Ishikawa (cell line): ENCODE measurements at regions not wholly inside any gene's neighbourhood (a gene's known extent, or its start where the extent isn't known, plus 50 kb on each side); places are given as distances from the start of the nearest gene placed in this dataset.

Experiments
- CEBPB ChIP-seq: IDR thresholded peaks from 2 replicates; pipeline ENCODE4 v1.6.1; 2012
- CREB1 ChIP-seq: IDR thresholded peaks from 2 replicates; pipeline ENCODE4 v1.6.1; 2012; ENCODE audit warnings: low read depth
- EGR1 ChIP-seq: IDR thresholded peaks from 2 replicates; pipeline ENCODE4 v1.6.1; 2012
- EP300 ChIP-seq: IDR thresholded peaks from 2 replicates; pipeline ENCODE4 v1.6.1; 2012; ENCODE audit warnings: borderline replicate concordance
- FOXM1 ChIP-seq: IDR thresholded peaks from 2 replicates; pipeline ENCODE4 v1.6.1; 2012; ENCODE audit warnings: low read depth, borderline replicate concordance
- MAX ChIP-seq: IDR thresholded peaks from 2 replicates; pipeline ENCODE4 v1.6.1; 2012
- NFIC ChIP-seq: IDR thresholded peaks from 2 replicates; pipeline ENCODE4 v1.6.1; 2012
- RAD21 ChIP-seq: IDR thresholded peaks from 2 replicates; pipeline ENCODE4 v1.6.1; 2012; ENCODE audit warnings: low read depth
- TAF1 ChIP-seq: IDR thresholded peaks from 2 replicates; pipeline ENCODE4 v1.6.1; 2012; ENCODE audit warnings: low read depth, mild to moderate bottlenecking
- TCF12 ChIP-seq: IDR thresholded peaks from 2 replicates; pipeline ENCODE4 v1.6.1; 2012; ENCODE audit warnings: low read depth
- TEAD4 ChIP-seq: IDR thresholded peaks from 2 replicates; pipeline ENCODE4 v1.6.1; 2012
- USF1 ChIP-seq: IDR thresholded peaks from 2 replicates; pipeline ENCODE4 v1.6.1; 2012
- YY1 ChIP-seq: IDR thresholded peaks from 2 replicates; pipeline ENCODE4 v1.6.1; 2012; ENCODE audit warnings: low read depth
- ZBTB7A ChIP-seq: IDR thresholded peaks from 2 replicates; pipeline ENCODE4 v1.6.1; 2012; ENCODE audit warnings: low read depth
- TF ChIP-seq, protein P1 (sequence below): IDR thresholded peaks from 2 replicates; pipeline ENCODE4 v1.6.1; 2012; ENCODE audit warnings: low read depth, mild to moderate bottlenecking

- TF ChIP-seq, protein P1, sequence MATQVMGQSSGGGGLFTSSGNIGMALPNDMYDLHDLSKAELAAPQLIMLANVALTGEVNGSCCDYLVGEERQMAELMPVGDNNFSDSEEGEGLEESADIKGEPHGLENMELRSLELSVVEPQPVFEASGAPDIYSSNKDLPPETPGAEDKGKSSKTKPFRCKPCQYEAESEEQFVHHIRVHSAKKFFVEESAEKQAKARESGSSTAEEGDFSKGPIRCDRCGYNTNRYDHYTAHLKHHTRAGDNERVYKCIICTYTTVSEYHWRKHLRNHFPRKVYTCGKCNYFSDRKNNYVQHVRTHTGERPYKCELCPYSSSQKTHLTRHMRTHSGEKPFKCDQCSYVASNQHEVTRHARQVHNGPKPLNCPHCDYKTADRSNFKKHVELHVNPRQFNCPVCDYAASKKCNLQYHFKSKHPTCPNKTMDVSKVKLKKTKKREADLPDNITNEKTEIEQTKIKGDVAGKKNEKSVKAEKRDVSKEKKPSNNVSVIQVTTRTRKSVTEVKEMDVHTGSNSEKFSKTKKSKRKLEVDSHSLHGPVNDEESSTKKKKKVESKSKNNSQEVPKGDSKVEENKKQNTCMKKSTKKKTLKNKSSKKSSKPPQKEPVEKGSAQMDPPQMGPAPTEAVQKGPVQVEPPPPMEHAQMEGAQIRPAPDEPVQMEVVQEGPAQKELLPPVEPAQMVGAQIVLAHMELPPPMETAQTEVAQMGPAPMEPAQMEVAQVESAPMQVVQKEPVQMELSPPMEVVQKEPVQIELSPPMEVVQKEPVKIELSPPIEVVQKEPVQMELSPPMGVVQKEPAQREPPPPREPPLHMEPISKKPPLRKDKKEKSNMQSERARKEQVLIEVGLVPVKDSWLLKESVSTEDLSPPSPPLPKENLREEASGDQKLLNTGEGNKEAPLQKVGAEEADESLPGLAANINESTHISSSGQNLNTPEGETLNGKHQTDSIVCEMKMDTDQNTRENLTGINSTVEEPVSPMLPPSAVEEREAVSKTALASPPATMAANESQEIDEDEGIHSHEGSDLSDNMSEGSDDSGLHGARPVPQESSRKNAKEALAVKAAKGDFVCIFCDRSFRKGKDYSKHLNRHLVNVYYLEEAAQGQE, result no peak
- TF ChIP-seq TCF12 (no peak), EGR1 (no peak), CEBPB (no peak), FOXM1 (no peak), TAF1 (no peak), EP300 (no peak), TEAD4 (no peak), CREB1 (no peak)
These were observed 97.0 kb upstream of the NPVF start for GRCh38 chr7:25325186-25325757.

DNA sequence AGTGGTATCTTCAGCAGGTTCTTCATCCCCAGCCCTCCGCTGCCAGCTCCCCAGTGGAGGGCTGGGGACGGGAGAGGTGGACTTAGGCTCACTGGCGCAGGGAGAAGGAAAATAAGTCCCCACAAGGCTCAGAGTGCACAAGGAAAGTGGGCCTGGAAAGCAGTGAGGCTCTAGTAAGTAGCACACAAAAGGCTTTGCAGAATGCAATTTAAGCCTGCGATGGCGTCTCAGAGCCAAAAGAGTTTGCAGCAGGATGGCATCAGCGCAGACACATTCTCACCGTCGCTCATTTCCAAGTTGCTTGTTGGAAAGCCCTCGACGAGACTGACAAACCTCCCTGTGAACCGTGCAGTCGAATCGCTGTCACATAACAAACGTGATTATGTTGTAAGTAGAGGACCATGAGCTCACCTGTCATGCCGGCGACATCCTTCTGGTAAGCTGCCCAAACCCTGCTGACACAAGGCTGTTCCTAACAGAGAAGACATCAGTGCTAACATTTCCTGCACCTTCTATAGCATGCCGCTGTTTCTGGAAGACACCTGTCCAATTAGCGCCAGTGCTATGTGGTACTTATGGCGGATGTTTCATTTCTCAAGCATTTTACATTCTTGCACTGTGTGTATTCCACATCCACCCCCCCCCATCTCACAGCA is 98.3 kb upstream of the NPVF start:
- TF ChIP-seq MAX (no peak), CEBPB (no peak), EGR1 (no peak), TEAD4 (no peak), TAF1 (no peak), FOXM1 (no peak), EP300 (no peak), NFIC (no peak), CREB1 (no peak), TCF12 (no peak), YY1 (no peak), RAD21 (no peak), ZBTB7A (no peak), USF1 (no peak)
- TF ChIP-seq, protein P1, result no peak

DNA sequence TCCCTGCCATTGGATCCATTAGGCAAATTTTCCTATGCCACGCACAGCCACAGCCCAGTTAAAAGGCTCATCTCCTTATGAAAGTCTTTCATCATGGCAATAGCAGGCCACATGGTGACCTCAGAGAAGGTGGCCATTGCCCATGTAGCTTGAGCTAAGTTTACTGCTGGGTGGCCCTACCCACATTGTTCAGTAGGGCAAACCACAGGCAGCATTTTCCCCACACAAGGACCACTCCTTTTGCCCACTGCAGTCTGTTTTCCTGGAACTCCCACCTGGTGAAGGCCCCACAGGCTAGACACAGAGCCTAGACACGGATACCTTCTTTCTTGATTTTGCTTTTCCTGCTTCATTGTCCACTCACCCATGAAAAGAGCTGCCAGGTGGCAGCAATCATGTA is 101.5 kb upstream of the NPVF start:
- TF ChIP-seq RAD21, result no peak
- no peak for TF ChIP-seq NFIC
- no peak for TF ChIP-seq TEAD4
- no peak for TF ChIP-seq CREB1
- TF ChIP-seq MAX, result no peak
- no peak for TF ChIP-seq USF1
- TF ChIP-seq ZBTB7A, result no peak
- TF ChIP-seq FOXM1, result no peak
- no peak for TF ChIP-seq TAF1

DNA sequence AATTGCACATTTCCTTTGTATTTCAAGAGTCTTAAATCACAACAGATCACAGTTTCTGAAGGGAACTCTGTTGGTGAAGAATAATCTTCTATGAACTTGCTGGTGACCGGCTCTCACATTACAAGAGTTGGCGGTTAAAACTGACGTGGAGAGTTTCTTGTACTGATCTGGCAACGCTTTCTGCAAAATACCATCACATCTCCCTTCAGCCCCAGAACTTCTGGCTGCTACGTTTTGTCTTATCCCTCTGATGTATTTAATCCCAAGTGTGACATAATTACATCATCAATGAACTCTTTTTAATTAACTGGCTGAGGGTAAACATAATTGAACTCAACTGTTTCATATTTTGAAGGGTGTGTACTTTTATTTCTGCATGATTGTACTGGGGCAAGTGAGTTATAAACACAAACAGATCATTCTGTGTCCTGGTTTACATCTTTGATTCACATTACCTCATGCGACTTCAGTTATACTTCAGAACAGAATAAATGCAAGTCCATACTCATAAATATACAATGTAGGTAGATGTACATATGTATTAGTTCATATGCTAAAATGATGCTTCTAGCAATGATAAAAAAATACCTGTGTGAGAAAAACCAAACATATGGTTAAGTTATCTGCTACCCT is 105.1 kb upstream of the NPVF start:
- TF ChIP-seq EP300, result no peak
- no peak for TF ChIP-seq USF1
- TF ChIP-seq RAD21, result no peak
- TF ChIP-seq NFIC, result no peak
- no peak for TF ChIP-seq MAX

GRCh38 chr7:25347360-25348066 is 119.2 kb upstream of the NPVF start:
- TF ChIP-seq TAF1 (no peak), RAD21 (no peak), USF1 (no peak), ZBTB7A (no peak), CREB1 (no peak)
- TF ChIP-seq, protein P1, result no peak
